Activated CD8-positive, alpha-beta memory T cell treated with anti-CD3 and anti-CD28 coated beads, Interleukin-2, amount 10 ng/mL, durations not matched to agents 7 days and 5 days (primary cell): ENCODE measurements at regions not wholly inside any gene's neighbourhood (a gene's known extent, or its start where the extent isn't known, plus 50 kb on each side); places are given as distances from the start of the nearest gene placed in this dataset.

Source experiments
- ATAC-seq: fragments of 150-1000 bp; cut with Tn5 transposase; one replicate; pipeline ENCODE4 v1.10.0; 2021; ENCODE audit warnings: moderate library complexity
- CTCF ChIA-PET: fragments of 350-600 bp; sonication (Branson Sonifier 250); formaldehyde crosslinking; loops from one replicate; lab custom pipeline; 2021; ENCODE audit warnings: antibody characterized with exemption; lab: Charles Lee
- DNase-seq: peaks from one replicate; pipeline ENCODE4 v3.0.0-alpha.2; 2020
- H3K27ac Mint-ChIP-seq: one replicate; pipeline ENCODE4 v1.8.0; 2021; ENCODE audit warnings: mild to moderate bottlenecking, mixed read lengths
- H3K27me3 Mint-ChIP-seq: one replicate; pipeline ENCODE4 v1.8.0; 2021; ENCODE audit warnings: mixed read lengths
- H3K36me3 Mint-ChIP-seq: one replicate; pipeline ENCODE4 v1.8.0; 2021; ENCODE audit warnings: mild to moderate bottlenecking, mixed read lengths
- H3K4me1 Mint-ChIP-seq: one replicate; pipeline ENCODE4 v1.8.0; 2021; ENCODE audit warnings: mixed read lengths
- H3K4me3 Mint-ChIP-seq: one replicate; pipeline ENCODE4 v1.8.0; 2021; ENCODE audit warnings: mild to moderate bottlenecking, moderate library complexity, mixed read lengths
- H3K9me3 Mint-ChIP-seq: one replicate; pipeline ENCODE4 v1.8.0; 2022; ENCODE audit warnings: low read depth, mixed read lengths

DNA sequence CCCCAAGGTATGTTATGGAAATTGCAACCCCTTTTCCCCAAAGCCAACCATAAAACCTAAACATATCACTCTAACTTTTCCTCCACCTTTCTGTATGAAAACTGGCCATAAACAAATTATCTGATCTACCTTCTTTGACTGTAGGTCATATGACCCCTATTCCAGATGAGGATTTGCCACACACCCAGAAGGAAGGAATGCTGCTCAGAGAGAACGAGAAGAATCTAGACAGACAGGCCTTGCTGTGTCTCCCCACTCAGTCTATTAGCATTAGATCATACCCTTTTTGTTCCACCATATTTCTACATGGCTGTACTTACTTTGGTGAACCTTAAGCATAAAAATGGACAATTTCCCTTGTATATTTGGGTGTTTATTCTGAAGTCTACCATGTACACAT lies 113.0 kb upstream of the PHYHIPL start:
- CTCF ChIA-PET = no interaction called here
- no peak for DNase-seq
- Mint-ChIP-seq H3K27me3 (no peaks in the 10 kb centered on the region), H3K9me3 (no peaks in the 10 kb centered on the region), H3K4me3 (no peak overlapping the region), H3K27ac (no peak overlapping the region), H3K4me1 (no peaks in the 10 kb centered on the region), H3K36me3 (no peaks in the 10 kb centered on the region)
- ATAC-seq = no peak

DNA sequence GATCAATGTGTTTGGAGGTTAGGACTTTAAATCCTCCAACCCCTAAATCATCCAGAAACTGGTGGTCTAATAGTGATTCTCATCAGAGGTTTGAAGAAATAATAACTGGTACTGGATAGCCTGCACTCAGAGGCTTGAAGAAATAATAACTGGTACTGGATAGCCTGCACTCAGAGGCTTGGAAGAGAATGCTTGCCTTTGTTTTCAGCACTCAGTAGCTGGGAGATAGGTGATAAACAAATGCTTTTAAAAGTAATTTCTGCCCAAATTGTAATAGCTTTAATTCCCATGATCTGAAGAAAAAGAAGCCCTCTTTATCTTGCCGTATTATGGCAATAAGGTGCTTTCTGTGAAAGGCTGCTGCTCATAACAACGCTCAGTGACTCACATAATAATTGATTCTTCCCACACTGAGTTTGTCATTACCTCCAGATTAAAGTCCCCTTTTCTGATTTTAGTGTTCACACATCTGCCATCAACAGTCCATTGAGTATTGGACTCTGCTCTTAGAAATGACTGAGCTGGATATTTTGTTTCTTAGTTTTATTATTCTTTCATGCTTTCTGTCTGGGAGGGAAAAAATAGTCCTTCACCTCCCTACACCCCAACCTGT lies 112.3 kb upstream of the PHYHIPL start:
- no peaks in the 10 kb centered on the region for H3K36me3 Mint-ChIP-seq
- H3K27me3 Mint-ChIP-seq = no peaks in the 10 kb centered on the region
- DNase-seq = no peak
- no peak overlapping the region for H3K4me3 Mint-ChIP-seq
- ATAC-seq = no peak
- H3K9me3 Mint-ChIP-seq = no peaks in the 10 kb centered on the region
- no peaks in the 10 kb centered on the region for H3K4me1 Mint-ChIP-seq
- CTCF ChIA-PET = no interaction called here
- H3K27ac Mint-ChIP-seq = no peak overlapping the region

DNA sequence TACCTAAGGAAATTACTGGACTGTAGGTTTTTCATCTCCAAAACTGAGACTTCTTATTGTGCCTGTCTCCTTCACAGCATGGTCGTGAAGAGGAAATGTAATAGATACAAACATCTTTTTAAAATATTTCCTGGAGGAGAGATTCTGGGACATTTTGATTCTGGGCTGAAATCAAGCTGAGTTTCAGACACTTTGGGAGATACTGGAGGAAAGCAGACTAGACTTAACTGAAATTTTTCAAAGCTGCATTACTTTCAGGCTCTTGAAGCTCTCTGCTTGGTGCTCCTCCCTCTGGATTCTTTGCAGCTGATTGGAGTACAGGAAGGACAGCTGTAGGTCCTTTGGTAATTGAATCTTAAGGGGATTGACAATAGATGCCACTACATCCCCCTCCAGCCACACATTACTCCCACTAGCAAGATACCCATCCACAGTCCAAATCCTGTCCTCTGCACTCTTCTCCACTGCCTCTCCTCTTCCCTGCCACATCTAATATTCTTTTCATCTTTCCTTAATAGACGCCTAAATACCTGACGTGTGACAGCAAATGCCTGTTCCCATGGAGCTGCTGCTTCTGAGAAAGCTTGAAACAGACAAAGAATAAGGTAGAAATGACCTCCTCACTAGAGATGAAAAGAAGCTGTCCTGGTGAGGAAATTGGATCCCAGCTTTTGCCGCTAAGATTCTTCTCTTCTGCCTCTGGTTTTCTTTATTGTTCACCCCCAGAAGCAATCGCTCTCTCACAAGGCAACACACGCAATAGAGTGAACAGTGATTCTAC lies 111.5 kb upstream of the PHYHIPL start:
- H3K36me3 Mint-ChIP-seq = no peaks in the 10 kb centered on the region
- no peaks in the 10 kb centered on the region for H3K27me3 Mint-ChIP-seq
- no peak for ATAC-seq
- H3K4me1 Mint-ChIP-seq = no peaks in the 10 kb centered on the region
- H3K4me3 Mint-ChIP-seq = no peak overlapping the region
- CTCF ChIA-PET = no interaction called here
- no peaks in the 10 kb centered on the region for H3K9me3 Mint-ChIP-seq
- DNase-seq = no peak
- H3K27ac Mint-ChIP-seq = no peak overlapping the region

GRCh38 chr10:59068581-59069191 lies 107.8 kb upstream of the PHYHIPL start:
- H3K36me3 Mint-ChIP-seq = no peaks in the 10 kb centered on the region
- no peak for DNase-seq
- CTCF ChIA-PET = no interaction called here
- no peaks in the 10 kb centered on the region for H3K4me1 Mint-ChIP-seq
- H3K4me3 Mint-ChIP-seq = no peak overlapping the region
- no peaks in the 10 kb centered on the region for H3K27me3 Mint-ChIP-seq
- no peaks in the 10 kb centered on the region for H3K9me3 Mint-ChIP-seq
- H3K27ac Mint-ChIP-seq = no peak overlapping the region
- no peak for ATAC-seq

- CTCF ChIA-PET = no interaction called here
- ATAC-seq (no peak), DNase-seq (no peak)
- H3K27me3 Mint-ChIP-seq = no peaks in the 10 kb centered on the region
- no peaks in the 10 kb centered on the region for H3K9me3 Mint-ChIP-seq
- H3K36me3 Mint-ChIP-seq = no peaks in the 10 kb centered on the region
- no peak overlapping the region for H3K4me3 Mint-ChIP-seq
- H3K4me1 Mint-ChIP-seq = no peaks in the 10 kb centered on the region
- no peak overlapping the region for H3K27ac Mint-ChIP-seq
These were observed 104.4 kb upstream of the PHYHIPL start for GRCh38 chr10:59072038-59072437.

GRCh38 chr10:59073456-59074053 lies 102.9 kb upstream of the PHYHIPL start:
- ATAC-seq (no peak), DNase-seq (no peak)
- Mint-ChIP-seq H3K27me3 (no peaks in the 10 kb centered on the region), H3K4me3 (no peak overlapping the region), H3K36me3 (no peaks in the 10 kb centered on the region), H3K27ac (no peak overlapping the region), H3K4me1 (no peaks in the 10 kb centered on the region), H3K9me3 (no peaks in the 10 kb centered on the region)
- CTCF ChIA-PET = no interaction called here

- CTCF ChIA-PET = no interaction called here
- Mint-ChIP-seq H3K9me3 (no peaks in the 10 kb centered on the region), H3K4me3 (no peak overlapping the region), H3K27ac (no peak overlapping the region), H3K4me1 (no peaks in the 10 kb centered on the region), H3K27me3 (no peaks in the 10 kb centered on the region), H3K36me3 (no peaks in the 10 kb centered on the region)
- ATAC-seq (no peak), DNase-seq (no peak)
These were observed 100.9 kb upstream of the PHYHIPL start for GRCh38 chr10:59075576-59075975.

DNA sequence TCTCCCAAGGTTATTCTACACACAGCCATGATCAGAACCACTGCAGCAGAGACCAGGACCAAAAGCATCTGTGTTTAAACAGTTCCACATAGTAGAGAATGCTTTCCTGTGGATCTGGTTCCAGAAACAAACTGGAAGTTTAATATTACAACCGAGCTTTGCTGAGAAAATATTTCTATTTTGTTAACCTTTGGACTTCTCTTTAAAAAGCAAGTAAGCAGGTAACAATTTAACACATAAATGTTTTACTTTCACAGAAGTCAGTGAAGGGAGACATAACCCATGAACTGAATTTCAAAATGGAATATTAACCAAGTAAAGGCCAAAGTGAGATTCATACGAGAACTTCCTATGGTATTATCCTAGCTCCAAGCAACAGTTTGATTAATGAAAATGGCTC lies 98.6 kb upstream of the PHYHIPL start:
- Mint-ChIP-seq H3K36me3 (no peaks in the 10 kb centered on the region), H3K27ac (no peak overlapping the region), H3K4me1 (no peaks in the 10 kb centered on the region), H3K4me3 (no peak overlapping the region), H3K9me3 (no peaks in the 10 kb centered on the region), H3K27me3 (no peaks in the 10 kb centered on the region)
- ATAC-seq (no peak), DNase-seq (no peak)
- CTCF ChIA-PET = no interaction called here

DNA sequence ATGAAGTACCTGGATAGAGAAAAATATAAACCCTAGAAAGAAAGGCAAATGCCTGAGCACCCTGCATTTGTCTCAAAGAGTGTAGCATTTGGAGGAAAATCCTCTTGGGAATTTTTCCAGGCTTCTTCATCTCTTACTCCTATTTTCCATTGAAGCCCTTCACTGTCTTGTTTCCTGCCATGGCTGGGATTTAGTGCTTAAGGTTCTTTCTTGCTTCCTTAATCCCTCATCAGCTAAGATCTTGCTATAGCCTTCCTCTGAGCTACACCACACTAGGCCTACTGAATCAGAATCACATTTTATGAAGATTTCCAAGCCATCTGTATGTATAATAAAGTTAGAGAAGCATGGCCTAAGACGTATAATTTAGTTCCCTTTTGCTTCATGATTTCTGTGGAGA lies 97.5 kb upstream of the PHYHIPL start:
- Mint-ChIP-seq H3K9me3 (no peaks in the 10 kb centered on the region), H3K4me1 (no peaks in the 10 kb centered on the region), H3K36me3 (no peaks in the 10 kb centered on the region), H3K27me3 (no peaks in the 10 kb centered on the region), H3K4me3 (no peak overlapping the region), H3K27ac (no peak overlapping the region)
- CTCF ChIA-PET = no interaction called here
- DNase-seq (no peak), ATAC-seq (no peak)

DNA sequence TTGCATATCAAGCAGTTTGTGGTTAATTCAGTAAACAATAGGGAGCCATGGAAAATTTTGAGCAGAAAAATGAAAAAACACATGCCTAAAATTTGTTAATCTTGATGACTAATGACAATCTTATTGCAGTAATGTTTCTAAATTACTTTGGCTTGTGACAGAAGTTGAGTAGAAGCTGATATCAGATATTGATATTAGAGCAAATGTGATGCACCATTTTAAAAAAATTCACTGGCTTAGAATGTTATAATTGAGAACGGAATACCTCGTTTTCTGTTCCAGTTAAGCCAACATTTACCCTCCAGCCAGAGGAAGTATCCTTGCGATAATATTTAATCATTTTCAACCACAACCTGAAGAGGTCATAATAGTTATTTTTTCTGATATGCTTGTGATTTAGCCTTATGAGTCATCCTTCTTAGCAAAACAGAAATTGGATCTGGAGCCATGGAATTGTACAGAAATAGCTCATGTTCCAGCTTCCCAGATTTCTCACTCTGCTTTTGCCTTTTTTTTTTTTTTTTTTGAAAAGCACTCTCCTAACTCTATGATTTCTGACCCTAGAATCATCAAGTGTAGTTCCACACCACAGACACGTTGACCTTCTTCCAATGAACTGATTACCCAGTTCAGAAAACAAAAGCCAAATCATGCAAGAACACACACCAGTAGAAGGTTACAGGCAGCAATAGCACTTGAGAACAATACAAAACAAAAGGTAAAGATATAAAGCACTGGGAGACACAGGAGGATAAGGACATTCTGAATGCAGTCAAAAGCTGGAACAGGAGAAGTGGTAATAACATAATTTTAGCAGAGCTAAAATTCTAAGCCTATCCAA lies 96.8 kb upstream of the PHYHIPL start:
- Mint-ChIP-seq H3K4me1 (no peaks in the 10 kb centered on the region), H3K9me3 (no peaks in the 10 kb centered on the region), H3K36me3 (no peaks in the 10 kb centered on the region), H3K27me3 (no peaks in the 10 kb centered on the region), H3K4me3 (no peak overlapping the region), H3K27ac (no peak overlapping the region)
- no peak for DNase-seq
- no peak for ATAC-seq
- CTCF ChIA-PET = no interaction called here

DNA sequence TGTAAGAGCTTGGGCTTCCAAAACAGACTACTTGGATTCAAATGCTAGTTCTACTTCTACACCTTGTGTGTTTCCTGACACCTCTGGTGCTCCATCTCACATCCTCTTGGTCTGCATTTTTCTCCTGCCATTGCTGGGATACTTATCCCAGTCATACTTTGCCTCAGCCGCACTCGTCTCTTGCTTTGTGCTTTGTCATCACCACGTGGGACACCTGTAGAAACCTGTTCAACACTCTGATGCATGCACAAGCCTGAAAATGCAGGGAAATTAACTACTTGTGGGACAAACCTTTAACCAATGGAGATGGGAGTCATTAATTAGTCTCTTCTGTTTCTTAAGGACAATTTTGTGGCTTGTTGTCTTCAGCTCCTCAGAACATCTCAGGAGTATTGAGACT lies 94.2 kb upstream of the PHYHIPL start:
- DNase-seq = no peak
- Mint-ChIP-seq H3K4me1 (no peaks in the 10 kb centered on the region), H3K27ac (no peak overlapping the region), H3K4me3 (no peak overlapping the region), H3K9me3 (peaks cover 2% of the 10 kb centered on the region), H3K36me3 (no peaks in the 10 kb centered on the region), H3K27me3 (no peaks in the 10 kb centered on the region)
- CTCF ChIA-PET = no interaction called here
- ATAC-seq = no peak

- CTCF ChIA-PET = no interaction called here
- no peaks in the 10 kb centered on the region for H3K4me1 Mint-ChIP-seq
- DNase-seq (no peak), ATAC-seq (no peak)
- no peaks in the 10 kb centered on the region for H3K27me3 Mint-ChIP-seq
- H3K36me3 Mint-ChIP-seq = no peaks in the 10 kb centered on the region
- no peak overlapping the region for H3K27ac Mint-ChIP-seq
- peaks cover 6% of the 10 kb centered on the region for H3K9me3 Mint-ChIP-seq
- H3K4me3 Mint-ChIP-seq = no peak overlapping the region
These were observed 91.4 kb upstream of the PHYHIPL start for GRCh38 chr10:59085054-59085453.

DNA sequence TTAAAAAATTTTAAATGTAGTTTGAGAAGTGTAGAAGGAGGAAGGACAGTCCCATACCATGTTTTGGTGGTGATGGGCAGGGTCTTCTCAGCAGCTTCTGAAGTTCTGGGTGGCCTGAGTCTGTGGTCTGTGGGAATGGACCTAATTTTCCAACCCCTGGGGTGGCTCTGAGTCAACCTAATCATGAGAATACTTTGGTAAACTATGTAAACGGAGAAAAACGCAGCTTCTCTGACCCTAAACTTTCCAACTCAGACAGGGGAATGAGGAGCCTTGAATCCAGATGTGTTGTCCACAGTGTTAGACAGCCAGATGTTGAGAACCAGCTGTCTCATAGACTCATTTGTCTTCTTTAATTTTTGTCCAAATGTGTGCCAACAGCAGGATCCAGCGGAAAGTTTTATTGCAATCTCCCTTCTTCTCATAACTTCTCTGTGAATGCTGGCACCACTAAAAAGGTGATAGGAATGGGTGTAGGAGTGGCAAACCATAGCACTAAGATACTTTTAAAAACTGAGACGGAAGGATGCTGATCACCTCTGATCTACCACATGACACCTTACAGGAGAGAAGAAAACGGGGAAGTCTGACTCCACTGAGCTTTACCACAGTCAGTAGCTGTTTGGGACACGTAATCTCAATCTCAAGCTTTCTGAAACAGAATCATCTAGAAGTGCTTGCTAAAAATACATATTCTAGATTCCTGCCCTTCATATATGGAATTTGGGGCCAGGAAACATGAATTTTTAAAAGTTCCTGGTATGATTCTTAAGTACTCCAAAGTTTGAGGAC lies 90.5 kb upstream of the PHYHIPL start:
- Mint-ChIP-seq H3K27ac (no peak overlapping the region), H3K36me3 (no peaks in the 10 kb centered on the region), H3K27me3 (no peaks in the 10 kb centered on the region), H3K4me3 (no peak overlapping the region), H3K4me1 (no peaks in the 10 kb centered on the region), H3K9me3 (peaks cover 6% of the 10 kb centered on the region)
- DNase-seq (no peak), ATAC-seq (no peak)
- CTCF ChIA-PET = no interaction called here
